ENCODE measurements at regions not wholly inside any gene's neighbourhood (a gene's known extent, or its start where the extent isn't known, plus 50 kb on each side); places are given as distances from the start of the nearest gene placed in this dataset.

DNA sequence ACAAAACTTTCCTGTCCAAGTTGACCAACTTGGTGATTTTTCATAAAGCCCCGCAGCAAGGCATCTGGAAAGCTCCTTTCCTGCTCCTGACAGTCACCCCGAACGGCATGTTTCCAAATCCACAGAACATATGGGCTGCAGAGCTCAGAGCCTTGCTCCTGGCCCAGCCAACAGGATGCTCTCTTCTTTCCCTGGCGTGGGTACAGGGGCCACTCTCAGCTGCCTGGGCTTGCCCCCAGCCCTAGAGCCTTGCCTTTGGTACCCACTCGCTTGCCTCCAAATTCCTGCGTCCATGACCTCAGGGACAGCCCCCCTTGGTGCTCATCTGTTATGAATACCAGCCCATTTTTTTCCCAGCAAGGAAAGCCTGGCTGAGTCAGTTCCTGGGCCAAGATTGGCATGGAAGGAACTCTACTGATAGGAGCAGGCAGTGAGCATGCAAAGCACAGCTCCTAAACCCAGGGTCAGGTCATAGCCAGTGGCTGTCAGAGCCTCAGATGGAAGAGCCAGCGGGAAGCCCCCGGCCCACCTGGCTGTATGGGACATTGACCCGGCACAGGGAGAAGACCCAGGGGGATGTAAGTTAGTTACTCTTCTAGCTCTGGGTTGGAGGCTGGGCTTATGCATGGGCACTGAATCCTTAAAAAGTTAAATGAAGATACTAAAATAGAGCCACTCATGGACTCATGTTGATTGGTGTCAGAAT lies 105.3 kb upstream of the RTL1 start:
- POLR2A ChIA-PET = no interaction called here

DNA sequence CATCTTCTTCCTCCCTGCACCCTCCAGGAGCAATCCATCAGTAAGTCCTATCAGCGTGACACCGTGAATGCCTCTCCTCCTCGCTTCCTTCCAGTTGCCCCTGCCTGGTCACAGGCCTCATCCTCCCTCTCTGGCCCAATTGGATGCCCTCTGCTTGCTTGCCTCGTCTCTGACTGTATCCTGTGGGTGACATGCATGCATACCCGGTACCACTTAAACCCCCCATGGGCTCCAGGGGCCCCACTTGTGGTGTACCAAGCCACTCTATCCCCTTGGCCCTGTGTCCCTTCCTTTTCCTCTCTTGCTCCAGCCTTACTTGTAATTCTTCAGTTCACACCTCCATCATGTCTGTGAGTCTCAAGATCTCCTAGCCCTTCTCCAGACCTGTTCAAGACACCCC lies 106.0 kb upstream of the RTL1 start:
- ATAC-seq = no peak
- H3K4me3 ChIP-seq (ENCODE audit: low read depth in 2 of 2, low read length in 2 of 2) = no peak overlapping the region
- H3K27me3 ChIP-seq (ENCODE audit: control insufficient read depth, insufficient read depth, low read length) = no peaks in the 10 kb centered on the region
- no peaks in the 10 kb centered on the region for H3K36me3 ChIP-seq (ENCODE audit: control insufficient read depth, insufficient read depth, low read length)
- H3K27ac ChIP-seq (ENCODE audit: low read length) = no peak overlapping the region
- TF ChIP-seq, protein P1, sequence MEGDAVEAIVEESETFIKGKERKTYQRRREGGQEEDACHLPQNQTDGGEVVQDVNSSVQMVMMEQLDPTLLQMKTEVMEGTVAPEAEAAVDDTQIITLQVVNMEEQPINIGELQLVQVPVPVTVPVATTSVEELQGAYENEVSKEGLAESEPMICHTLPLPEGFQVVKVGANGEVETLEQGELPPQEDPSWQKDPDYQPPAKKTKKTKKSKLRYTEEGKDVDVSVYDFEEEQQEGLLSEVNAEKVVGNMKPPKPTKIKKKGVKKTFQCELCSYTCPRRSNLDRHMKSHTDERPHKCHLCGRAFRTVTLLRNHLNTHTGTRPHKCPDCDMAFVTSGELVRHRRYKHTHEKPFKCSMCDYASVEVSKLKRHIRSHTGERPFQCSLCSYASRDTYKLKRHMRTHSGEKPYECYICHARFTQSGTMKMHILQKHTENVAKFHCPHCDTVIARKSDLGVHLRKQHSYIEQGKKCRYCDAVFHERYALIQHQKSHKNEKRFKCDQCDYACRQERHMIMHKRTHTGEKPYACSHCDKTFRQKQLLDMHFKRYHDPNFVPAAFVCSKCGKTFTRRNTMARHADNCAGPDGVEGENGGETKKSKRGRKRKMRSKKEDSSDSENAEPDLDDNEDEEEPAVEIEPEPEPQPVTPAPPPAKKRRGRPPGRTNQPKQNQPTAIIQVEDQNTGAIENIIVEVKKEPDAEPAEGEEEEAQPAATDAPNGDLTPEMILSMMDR (IDR thresholded peaks at IDR 0.05) = no peak
- TF ChIP-seq, protein P2, sequence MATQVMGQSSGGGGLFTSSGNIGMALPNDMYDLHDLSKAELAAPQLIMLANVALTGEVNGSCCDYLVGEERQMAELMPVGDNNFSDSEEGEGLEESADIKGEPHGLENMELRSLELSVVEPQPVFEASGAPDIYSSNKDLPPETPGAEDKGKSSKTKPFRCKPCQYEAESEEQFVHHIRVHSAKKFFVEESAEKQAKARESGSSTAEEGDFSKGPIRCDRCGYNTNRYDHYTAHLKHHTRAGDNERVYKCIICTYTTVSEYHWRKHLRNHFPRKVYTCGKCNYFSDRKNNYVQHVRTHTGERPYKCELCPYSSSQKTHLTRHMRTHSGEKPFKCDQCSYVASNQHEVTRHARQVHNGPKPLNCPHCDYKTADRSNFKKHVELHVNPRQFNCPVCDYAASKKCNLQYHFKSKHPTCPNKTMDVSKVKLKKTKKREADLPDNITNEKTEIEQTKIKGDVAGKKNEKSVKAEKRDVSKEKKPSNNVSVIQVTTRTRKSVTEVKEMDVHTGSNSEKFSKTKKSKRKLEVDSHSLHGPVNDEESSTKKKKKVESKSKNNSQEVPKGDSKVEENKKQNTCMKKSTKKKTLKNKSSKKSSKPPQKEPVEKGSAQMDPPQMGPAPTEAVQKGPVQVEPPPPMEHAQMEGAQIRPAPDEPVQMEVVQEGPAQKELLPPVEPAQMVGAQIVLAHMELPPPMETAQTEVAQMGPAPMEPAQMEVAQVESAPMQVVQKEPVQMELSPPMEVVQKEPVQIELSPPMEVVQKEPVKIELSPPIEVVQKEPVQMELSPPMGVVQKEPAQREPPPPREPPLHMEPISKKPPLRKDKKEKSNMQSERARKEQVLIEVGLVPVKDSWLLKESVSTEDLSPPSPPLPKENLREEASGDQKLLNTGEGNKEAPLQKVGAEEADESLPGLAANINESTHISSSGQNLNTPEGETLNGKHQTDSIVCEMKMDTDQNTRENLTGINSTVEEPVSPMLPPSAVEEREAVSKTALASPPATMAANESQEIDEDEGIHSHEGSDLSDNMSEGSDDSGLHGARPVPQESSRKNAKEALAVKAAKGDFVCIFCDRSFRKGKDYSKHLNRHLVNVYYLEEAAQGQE (IDR thresholded peaks at IDR 0.05; ENCODE audit: insufficient read depth in 1 of 2, low read depth in 2 of 2, low read length in 1 of 2) = no peak
- TF ChIP-seq SIN3A (IDR thresholded peaks at IDR 0.05; ENCODE audit: borderline replicate concordance, insufficient read depth, low read depth, low read length) (no peak), TCF7L2 (IDR thresholded peaks at IDR 0.05; ENCODE audit: low read depth, low read length) (no peak), POLR2AphosphoS5 (IDR thresholded peaks at IDR 0.05; ENCODE audit: low read depth, low read length) (no peak)
- POLR2A ChIA-PET = no interaction called here
- BruUV-seq (replicated peaks) = no TSS peak
- CTCF ChIA-PET = no interaction called here
- no peaks in the 10 kb centered on the region; the same call in 1 of the 2 replicates for H3K9me3 ChIP-seq (ENCODE audit: control insufficient read depth, insufficient read depth, low read depth, low read length)
- in situ Hi-C loops (cut with HindIII; ENCODE audit: low pct_unique_long_range_greater_than_20kb, low sequenced_read_pairs) = no loop called here
- intact Hi-C loops (cut with micrococcal nuclease; ENCODE audit: unreplicated experiment) = no loop called here
- DNase-seq (ENCODE audit: low read depth, low spot score) = no peak
- no peaks in the 10 kb centered on the region; the same call in 1 of the 2 replicates for H3K4me1 ChIP-seq (ENCODE audit: control insufficient read depth, insufficient read depth, low read length)

More for the DNA sequence above, 105.3 kb upstream of the RTL1 start:
- Histone ChIP-seq H3K4me3 (ENCODE audit: low read depth in 2 of 2, low read length in 2 of 2) (no peak overlapping the region), H3K27me3 (ENCODE audit: control insufficient read depth, insufficient read depth, low read length) (no peaks in the 10 kb centered on the region), H3K36me3 (ENCODE audit: control insufficient read depth, insufficient read depth, low read length) (no peaks in the 10 kb centered on the region), H3K9me3 (ENCODE audit: control insufficient read depth, insufficient read depth, low read depth, low read length) (no peaks in the 10 kb centered on the region; the same call in 1 of the 2 replicates), H3K27ac (ENCODE audit: low read length) (no peak overlapping the region), H3K4me1 (ENCODE audit: control insufficient read depth, insufficient read depth, low read length) (no peaks in the 10 kb centered on the region; the same call in 1 of the 2 replicates)
- intact Hi-C loops (cut with micrococcal nuclease; ENCODE audit: unreplicated experiment) = no loop called here
- CTCF ChIA-PET = no interaction called here
- no TSS peak for BruUV-seq (replicated peaks)
- in situ Hi-C loops (cut with HindIII; ENCODE audit: low pct_unique_long_range_greater_than_20kb, low sequenced_read_pairs) = no loop called here
- DNase-seq (ENCODE audit: low read depth, low spot score) (no peak), ATAC-seq (no peak)
- TF ChIP-seq SIN3A (IDR thresholded peaks at IDR 0.05; ENCODE audit: borderline replicate concordance, insufficient read depth, low read depth, low read length) = no peak
- TF ChIP-seq, protein P2 (IDR thresholded peaks at IDR 0.05; ENCODE audit: insufficient read depth in 1 of 2, low read depth in 2 of 2, low read length in 1 of 2) = no peak
- TF ChIP-seq POLR2AphosphoS5 (IDR thresholded peaks at IDR 0.05; ENCODE audit: low read depth, low read length) = no peak
- TF ChIP-seq, protein P1 (IDR thresholded peaks at IDR 0.05) = no peak
- TF ChIP-seq TCF7L2 (IDR thresholded peaks at IDR 0.05; ENCODE audit: low read depth, low read length) = no peak

Measured in Panc1 (cell line).